ENCODE measurements at regions not wholly inside any gene's neighbourhood (a gene's known extent, or its start where the extent isn't known, plus 50 kb on each side); places are given as distances from the start of the nearest gene placed in this dataset.

DNA sequence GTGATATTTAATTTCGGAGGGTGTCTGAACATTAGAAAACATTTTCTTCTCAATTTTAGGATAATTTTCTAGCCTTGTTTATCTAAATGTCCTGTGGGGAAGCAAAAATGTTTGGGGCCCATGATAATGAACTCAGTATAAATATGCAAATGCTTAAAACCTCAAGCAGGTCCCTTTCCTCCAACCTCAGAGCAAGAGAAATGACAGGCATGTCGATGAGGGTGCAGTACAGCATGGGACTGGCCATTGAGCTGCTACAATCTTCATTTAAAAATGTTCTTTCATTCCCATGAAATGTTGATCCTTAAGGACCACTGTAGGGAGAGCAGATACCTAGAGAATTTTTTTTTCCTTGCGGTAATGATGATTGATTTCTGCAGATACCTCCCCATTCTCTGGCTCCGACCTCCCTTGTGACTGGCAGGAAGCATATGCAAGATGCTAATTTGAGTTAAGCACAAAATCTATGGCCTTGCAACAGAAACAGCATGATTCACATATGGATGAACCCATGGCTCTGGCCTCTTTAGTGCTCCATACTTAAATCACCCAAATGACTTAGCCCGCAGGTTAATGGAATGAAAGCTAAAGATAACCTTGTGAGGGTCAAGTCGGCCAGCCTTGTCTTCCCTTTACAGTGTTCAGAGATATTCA lies 243.3 kb downstream of the SOX4 start:
- TF ChIP-seq, protein P1, sequence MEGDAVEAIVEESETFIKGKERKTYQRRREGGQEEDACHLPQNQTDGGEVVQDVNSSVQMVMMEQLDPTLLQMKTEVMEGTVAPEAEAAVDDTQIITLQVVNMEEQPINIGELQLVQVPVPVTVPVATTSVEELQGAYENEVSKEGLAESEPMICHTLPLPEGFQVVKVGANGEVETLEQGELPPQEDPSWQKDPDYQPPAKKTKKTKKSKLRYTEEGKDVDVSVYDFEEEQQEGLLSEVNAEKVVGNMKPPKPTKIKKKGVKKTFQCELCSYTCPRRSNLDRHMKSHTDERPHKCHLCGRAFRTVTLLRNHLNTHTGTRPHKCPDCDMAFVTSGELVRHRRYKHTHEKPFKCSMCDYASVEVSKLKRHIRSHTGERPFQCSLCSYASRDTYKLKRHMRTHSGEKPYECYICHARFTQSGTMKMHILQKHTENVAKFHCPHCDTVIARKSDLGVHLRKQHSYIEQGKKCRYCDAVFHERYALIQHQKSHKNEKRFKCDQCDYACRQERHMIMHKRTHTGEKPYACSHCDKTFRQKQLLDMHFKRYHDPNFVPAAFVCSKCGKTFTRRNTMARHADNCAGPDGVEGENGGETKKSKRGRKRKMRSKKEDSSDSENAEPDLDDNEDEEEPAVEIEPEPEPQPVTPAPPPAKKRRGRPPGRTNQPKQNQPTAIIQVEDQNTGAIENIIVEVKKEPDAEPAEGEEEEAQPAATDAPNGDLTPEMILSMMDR (IDR thresholded peaks at IDR 0.05): no peak
- TF ChIP-seq POLR2A (IDR thresholded peaks at IDR 0.05): no peak
